GM18951 (cell line): ENCODE measurements at regions not wholly inside any gene's neighbourhood (a gene's known extent, or its start where the extent isn't known, plus 50 kb on each side); places are given as distances from the start of the nearest gene placed in this dataset.

Source experiments
- POLR2A ChIP-seq: IDR thresholded peaks from 4 replicates; pipeline ENCODE4 v1.6.1; 2011; ENCODE audit warnings: mild to moderate bottlenecking; ENCODE audit not compliant: insufficient read length, insufficient read depth; ENCODE audit errors: extremely low read depth
- in situ Hi-C: fragments of 300-500 bp; cut with MboI; formaldehyde crosslinking; loops from one replicate; pipeline ENCODE4 v1.12.0; 2022; ENCODE audit warnings: low sequenced_read_pairs, mixed read lengths, inconsistent platforms; ENCODE audit not compliant: unreplicated experiment

- in situ Hi-C loops: no loop called here
- no peak for TF ChIP-seq POLR2A
These were observed 626.2 kb upstream of the LRRTM1 start for GRCh38 chr2:80930777-80931176.

DNA sequence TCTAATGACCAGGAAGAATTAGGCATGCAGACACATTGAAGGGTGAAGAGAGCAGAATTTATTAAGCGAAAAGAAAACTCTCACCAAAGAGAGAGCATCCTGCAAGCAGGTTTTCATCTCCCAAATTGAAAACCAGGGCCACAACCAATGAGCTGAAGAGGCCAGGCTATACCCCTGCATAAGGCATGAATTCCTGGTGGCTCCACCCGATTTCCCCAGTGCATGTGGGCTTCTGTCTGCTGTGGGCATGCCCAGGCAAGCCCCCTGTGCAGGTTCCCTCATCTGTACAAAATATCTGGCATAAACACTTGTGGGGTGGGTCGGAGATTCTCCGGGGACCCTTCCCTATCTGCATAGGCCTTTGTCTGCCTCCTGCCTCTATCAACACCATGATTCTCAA lies 621.6 kb upstream of the LRRTM1 start:
- in situ Hi-C loops: no loop called here
- no peak for TF ChIP-seq POLR2A

DNA sequence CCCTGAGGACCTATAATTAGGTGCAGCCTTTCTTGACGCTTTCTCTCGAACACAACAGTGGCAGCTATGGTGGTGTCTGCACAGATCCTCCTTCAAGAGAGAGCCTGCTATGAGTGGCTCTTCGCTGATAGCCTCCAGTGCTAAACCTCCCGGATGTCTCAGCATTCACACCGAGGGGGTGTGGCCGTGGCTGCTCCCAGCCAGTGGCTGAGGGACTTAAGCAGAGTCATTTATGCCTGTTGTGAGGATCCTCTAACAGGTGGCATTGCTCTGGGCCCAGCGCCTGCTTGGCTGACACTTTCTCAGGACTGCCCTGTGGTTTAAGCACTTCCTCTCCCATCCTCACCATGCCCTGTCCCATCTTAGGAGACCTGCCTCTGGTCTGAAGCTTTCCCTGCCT lies 592.0 kb upstream of the LRRTM1 start:
- in situ Hi-C loops: no loop called here
- no peak for TF ChIP-seq POLR2A

- in situ Hi-C loops: no loop called here
- TF ChIP-seq POLR2A: no peak
These were observed 589.9 kb upstream of the LRRTM1 start for GRCh38 chr2:80894486-80894885.

- in situ Hi-C loops: no loop called here
- no peak for TF ChIP-seq POLR2A
These were observed 589.2 kb upstream of the LRRTM1 start for GRCh38 chr2:80893711-80894110.

DNA sequence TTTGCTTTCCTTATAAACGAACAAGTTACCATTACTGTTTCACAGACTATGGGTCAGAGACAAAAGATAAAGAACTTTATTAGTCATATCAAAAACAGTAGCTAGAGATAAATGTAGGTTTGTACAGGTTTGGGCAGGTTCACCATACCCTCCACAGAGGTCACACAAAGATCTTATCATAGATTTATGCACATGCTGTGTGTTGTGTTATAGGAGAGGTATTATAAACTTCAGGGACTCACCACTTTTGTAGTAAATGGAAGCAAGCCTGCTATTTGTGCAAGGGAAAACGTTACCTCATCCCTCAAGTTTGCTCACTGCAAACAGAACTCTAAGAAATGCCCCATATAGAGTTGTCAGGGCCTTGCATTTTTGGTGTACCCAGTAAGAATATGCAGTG lies 584.5 kb upstream of the LRRTM1 start:
- in situ Hi-C loops: no loop called here
- no peak for TF ChIP-seq POLR2A

DNA sequence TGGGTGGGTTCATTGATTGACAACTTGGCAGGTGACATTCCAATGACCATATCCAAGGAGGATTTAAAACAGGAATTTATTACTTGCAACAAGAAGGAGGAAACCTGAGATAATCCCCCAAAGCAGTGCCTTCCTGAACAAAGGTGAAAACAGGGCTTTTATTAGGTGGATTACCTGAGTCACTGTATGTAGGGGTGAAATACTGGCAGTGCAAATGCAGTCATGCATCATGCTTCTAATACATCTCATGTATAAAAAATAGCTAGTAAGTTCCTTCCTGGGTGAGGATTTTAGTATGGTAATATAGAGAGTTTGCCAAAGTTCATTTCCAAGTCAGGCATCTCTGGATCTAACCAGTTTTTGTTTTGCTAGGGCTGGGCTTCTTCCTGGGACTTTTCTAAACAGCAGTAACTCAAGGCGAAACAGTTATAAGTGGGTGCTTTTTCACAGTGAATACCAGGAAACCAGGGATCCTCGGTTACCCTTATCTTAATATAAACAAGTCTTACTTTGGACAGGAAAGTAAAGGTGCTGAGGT lies 583.4 kb upstream of the LRRTM1 start:
- in situ Hi-C loops: no loop called here

DNA sequence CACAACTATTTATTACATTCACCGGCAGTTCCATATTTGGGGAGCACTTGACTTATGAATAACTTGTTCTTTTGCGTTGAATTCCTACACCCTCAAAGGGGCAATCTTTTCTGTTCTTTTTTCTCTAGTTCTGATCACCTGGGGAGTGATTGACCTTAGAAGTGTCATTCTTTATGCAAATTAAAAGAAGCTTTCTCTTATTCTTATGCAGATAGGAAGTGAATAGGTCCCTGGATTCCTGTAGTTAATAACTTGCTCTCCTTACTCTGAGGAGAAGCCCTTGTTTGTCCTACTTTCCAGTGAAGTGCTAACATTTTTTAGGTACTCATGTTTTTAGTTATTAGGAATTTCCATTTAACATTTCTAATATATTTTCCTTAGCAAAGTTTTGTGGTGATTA lies 569.8 kb upstream of the LRRTM1 start:
- TF ChIP-seq POLR2A: no peak
- in situ Hi-C loops: no loop called here

More for the DNA sequence above, 583.4 kb upstream of the LRRTM1 start:
- TF ChIP-seq POLR2A: no peak

DNA sequence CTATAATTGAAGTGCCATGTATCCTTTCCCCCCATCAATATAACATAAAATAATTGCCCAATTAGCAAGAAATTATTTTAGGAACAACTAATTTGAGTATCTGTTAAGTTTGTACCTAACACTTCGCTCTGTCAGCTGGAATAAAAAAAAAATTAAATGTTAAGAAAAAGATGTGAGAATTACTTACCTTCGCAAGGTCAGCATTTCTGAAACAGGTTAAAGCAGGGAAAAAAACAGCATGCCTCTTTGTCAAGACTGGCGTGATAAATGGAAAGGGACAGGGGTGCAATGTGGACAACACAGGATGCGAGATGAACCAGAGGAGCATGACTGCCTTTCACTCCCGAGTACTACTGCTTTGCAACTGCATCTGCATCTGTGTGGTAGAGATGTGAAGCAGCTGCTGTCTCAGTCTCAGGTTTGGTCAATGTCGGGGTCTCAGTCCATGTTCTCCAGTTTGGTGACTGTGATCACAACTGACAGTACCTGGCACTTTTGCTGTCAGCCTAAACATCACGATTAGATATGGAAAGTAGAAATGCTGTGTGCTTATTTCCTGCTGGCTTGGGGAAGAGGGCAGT lies 565.4 kb upstream of the LRRTM1 start:
- in situ Hi-C loops: no loop called here
- no peak for TF ChIP-seq POLR2A

DNA sequence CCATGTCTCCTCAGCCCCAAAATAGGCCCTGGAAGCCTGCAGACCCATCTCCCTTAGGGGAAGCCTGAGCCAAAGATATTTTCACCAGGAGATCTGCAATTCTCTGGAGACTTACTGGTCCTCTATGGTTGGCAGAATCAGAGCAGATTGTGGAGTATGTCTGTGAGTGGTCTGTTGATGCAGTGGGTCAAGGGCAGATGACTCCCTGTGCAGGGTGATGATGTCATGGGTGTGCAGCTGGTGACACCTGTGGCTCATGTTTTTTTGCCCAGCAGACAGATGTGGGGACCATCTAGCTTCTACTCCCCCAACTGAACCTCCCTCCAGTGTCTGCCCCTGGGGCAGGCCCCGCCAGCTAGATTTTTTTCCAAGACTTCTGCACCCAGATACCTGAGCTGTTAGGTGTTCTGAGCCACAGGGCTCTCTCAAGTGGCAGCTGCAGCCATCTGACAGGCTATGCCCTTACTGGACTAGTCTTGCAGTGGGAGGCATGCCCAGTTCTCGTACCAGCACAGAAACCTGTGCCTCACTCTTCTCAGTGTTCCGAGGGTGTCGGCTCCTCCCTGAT lies 558.7 kb upstream of the LRRTM1 start:
- in situ Hi-C loops: no loop called here
- no peak for TF ChIP-seq POLR2A

DNA sequence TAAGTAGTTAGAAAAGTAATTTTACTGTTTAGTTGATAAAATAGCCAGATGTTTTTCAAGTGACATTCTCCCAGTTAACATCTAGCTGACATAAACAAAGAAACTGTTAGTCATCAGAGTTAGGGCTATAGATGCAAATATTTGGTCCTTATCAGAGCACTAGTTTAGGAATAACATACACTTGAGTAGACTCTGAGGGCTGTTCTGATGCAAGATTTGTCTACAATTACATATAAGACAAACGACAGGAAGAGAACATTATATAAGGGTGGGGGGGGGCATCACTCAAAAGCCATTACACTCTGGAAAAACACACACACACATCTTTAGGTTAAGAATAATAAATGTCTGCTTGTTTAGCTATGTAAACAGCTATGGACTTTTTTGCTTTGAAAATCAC lies 554.4 kb upstream of the LRRTM1 start:
- in situ Hi-C loops: no loop called here

DNA sequence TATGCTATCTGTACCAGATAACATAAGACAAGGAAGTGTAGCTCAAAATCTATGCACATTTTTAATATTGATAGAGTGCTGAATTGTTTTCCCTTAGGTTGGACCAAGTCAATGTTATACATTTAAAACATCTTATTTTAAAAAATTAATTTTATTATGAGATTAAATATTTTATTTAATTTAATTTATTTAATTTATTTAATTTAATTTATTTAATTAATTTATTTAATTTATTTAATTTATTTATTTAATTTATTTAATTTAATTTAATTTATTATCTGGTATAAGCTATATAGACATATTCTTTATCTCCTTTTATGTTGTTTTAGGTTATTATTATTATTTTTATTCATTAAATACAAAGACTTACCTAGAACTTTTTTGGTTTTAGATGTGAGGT lies 551.7 kb upstream of the LRRTM1 start:
- no peak for TF ChIP-seq POLR2A
- in situ Hi-C loops: no loop called here

More for the DNA sequence above, 554.4 kb upstream of the LRRTM1 start:
- no peak for TF ChIP-seq POLR2A

GRCh38 chr2:80854831-80855230 lies 550.3 kb upstream of the LRRTM1 start:
- in situ Hi-C loops: no loop called here
- no peak for TF ChIP-seq POLR2A

DNA sequence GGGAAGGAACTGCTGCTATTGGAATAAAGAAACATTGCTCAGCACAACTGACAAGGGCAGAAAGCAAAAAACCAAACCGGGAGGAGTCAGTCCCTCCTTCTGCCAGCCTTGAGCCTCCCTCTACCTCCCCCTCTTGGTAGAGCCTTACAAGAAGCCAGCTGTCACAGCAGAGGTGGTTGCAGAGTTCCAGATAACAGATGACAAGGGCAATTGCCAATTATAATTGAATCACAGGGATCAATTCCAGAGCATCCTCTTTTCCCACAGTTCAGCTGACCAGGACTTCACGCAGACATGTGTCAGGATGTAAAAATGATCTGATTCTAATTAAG lies 548.2 kb upstream of the LRRTM1 start:
- in situ Hi-C loops: no loop called here
- no peak for TF ChIP-seq POLR2A

GRCh38 chr2:80852079-80852807 lies 547.7 kb upstream of the LRRTM1 start:
- in situ Hi-C loops: no loop called here
- TF ChIP-seq POLR2A: no peak

DNA sequence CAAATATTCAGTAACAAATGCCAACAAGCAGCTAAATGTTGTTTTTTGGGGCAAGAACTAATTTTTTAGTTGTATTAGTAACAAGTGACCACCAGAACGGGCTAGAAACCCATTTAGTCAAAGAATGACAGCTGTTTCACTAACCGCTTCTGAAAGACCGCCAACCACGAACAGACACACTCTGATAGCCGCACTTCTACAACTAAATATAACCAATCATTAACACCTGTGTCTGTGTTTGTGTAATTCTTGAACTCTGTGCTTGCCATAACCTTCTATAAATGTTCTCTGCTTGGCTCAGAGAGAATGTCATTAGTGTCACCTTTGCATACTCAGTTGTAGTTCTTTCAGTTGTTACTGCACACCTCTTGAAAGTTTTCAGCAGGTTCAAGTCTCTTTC lies 526.3 kb upstream of the LRRTM1 start:
- TF ChIP-seq POLR2A: no peak
- in situ Hi-C loops: no loop called here
